Posterior cingulate gyrus (tissue), 11 donors: ENCODE measurements at regions not wholly inside any gene's neighbourhood (a gene's known extent, or its start where the extent isn't known, plus 50 kb on each side); places are given as distances from the start of the nearest gene placed in this dataset.

Experiments
- DNase-seq, 10 donors: peaks; one replicate each; pipeline versions ENCODE4 v3.0.0 to v3.0.0-alpha.2; 2020 to 2021; ENCODE audit warnings: mixed read lengths in 3 of 10
- intact Hi-C: fragments of 100-400 bp; cut with DNase I; formaldehyde crosslinking; loops from one replicate; pipeline ENCODE4 v1.15.1; 2023

DNA sequence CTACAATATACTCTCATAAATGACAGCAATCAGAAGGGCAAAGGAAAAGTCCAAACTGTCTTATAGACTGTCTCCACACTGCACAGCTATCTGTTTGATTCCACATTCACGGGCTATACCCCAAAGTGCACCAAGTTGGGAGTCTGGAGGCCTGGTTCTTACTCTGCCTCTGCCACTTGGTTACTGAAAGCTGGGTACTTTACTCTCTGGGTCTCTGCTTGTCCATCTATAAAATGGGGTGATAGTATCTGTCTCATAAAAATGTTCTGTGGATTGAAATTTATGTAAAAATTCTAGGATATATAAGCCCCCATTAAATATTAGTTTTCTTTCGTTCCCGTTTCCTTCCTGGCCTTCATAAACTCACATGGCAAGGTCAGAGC lies 86.5 kb downstream of the CD164 start:
- no peak for DNase-seq
- intact Hi-C loops: no loop called here

- no peak for DNase-seq
- intact Hi-C loops: no loop called here
These were observed 87.0 kb downstream of the CD164 start for GRCh38 chr6:109295109-109295773.

DNA sequence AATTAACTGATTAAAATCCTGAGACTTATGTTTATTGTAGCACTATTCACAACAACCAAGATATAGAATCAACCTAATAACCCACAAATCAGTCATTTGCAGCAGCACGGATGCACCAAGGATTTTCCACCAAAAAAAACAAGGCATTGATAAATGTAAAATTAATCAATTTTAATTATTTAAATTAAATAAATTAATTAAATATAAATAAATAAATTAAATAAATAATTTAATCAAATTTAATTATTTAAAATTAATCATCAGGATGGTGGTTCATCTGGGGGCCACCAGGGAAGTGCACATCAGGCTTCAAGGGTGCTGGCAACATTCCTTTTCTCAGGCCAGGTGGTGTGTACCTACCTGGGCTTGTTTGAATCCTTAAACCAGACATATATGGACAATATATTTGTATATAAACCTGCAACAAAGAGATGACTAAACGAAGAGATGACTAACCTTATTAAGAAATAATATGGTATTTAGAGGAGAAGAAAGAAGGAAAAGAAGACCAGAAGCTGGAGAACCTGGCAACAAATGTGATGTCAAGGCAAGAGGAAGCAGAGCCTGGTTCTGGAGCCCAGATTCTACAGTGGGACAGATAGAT lies 89.2 kb downstream of the CD164 start:
- intact Hi-C loops: no loop called here
- no peak for DNase-seq

- no peak for DNase-seq
- intact Hi-C loops: no loop called here
These were observed 89.8 kb downstream of the CD164 start for GRCh38 chr6:109292420-109292819.

GRCh38 chr6:109291902-109292301 lies 90.4 kb downstream of the CD164 start:
- intact Hi-C loops: no loop called here

DNA sequence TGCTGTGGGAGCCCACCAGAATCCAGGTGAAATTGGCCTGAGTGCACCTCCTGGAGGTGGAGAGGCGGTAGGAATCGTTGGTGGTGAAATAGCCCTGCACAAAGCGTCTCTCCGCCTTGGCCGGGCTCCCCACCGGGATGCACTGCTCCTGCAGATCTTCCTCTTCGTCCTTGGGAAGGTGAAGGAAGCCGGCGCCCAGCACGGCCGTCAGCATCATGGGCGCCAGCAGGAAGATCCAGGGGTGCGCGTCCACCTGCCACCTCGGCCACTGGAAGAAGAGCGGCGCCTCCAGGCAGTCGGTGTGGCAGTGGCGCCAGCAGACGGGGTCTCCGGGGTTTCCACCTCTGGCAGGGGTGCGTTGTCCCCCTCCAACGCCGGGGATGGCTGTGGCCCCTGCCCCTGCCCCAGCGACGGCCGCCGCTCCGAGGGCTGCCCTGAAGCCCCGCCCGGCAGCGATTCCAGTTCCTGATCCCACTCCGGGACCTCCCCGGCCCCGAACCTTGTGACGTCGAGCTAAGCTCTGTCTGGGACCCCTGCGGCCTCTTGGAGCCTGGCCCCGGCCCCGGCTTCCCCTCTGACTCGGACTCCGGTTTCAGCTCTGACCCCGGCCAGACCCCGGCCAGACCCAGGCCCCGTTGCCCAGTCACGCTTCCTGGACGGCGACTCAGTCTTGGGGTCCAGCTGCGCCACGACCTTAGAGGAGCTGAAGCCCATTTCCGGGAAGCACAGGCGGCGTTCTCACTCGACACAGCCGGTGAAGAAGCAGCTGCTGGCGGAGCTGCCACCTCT lies 91.9 kb downstream of the CD164 start:
- peak in 2 of 10 donors; percentile 67 to 76 for DNase-seq
- intact Hi-C loops: no loop called here

More at GRCh38 chr6:109291902-109292301, 90.4 kb downstream of the CD164 start:
- no peak for DNase-seq

DNA sequence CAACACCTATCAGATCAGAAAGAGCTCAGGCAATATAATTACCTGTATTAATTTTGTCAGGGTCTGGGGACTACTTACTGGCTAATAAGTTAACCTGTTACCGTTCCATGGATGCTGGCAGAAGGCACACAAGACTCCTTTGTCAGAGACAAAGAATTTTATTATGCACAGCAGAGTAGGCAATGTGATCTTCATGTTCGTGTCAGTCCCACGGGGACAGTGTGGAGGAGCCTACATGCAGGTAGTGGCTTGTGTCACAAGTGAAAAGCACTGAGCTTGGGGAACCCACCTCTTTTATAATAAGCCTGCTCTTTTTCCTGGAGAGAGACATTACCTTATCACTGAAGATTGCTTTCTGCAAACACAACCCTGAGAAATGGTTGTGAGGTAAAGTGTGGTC lies 96.9 kb downstream of the CD164 start:
- no peak for DNase-seq
- intact Hi-C loops: no loop called here

DNA sequence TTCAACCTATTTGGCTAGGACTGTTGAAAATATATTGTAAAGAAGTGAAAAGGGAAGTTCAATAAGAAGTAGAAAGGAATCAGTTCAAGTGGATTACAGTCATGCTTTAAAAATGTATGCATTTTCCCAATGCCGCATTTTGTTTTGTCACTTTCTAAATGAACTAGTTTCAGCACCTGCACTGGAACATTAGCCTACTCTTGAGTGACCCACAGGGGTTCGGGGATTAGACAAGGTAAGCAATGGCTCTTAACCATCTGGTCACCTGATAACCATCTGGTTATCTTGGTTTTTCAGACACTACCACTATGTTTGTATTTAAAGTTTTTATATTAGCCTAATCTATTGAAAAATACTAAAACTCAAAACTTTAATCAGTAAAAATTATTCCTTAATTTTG lies 97.6 kb downstream of the CD164 start:
- intact Hi-C loops: no loop called here
- DNase-seq: no peak

DNA sequence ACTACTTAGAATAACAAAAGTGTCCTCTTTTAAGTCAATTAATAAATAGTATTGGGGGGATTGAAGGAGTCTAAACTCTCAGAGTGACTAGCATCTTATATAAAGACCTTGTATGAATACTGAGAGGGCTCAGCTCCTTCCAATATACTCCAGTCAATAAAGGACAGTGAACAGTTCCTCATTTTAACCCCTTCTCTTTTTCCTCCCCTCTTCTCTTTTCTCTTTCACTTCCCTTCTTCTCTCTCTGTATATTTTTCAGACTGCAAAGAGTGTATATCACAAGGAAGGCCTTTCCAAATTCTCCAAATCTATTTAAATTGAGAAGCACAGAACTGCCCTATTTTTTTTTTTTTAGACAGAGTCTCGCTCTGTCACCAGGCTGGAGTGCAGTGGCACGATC lies 99.5 kb downstream of the CD164 start:
- no peak for DNase-seq
- intact Hi-C loops: no loop called here

DNA sequence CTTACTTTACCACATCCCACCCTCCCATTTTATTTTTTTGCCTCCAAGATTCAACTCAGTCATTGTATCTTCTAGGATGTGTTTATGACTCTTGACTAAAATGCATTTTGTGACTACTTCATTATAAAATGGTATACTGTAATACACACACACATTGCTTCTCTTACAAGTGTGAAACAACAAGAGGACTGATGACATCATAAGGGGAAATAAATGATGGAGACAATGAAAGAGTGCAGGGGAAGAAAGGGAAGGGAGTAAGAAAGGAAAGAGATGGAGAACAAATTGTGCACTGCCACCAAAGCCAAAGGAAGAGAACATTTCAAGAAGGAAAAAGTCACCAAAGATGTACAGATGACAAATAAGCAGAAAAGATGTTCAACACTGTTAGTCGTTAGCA lies 102.6 kb downstream of the CD164 start:
- intact Hi-C loops: no loop called here
- DNase-seq: no peak

- intact Hi-C loops: no loop called here
- DNase-seq: no peak
These were observed 110.6 kb downstream of the CD164 start for GRCh38 chr6:109271622-109272021.

GRCh38 chr6:109269953-109270517 lies 112.2 kb downstream of the CD164 start:
- DNase-seq: no peak
- intact Hi-C loops: no loop called here

GRCh38 chr6:109269057-109269456 lies 113.2 kb downstream of the CD164 start:
- no peak for DNase-seq
- intact Hi-C loops: no loop called here

- DNase-seq: no peak
- intact Hi-C loops: no loop called here
These were observed 116.7 kb downstream of the CD164 start for GRCh38 chr6:109265530-109265929.

DNA sequence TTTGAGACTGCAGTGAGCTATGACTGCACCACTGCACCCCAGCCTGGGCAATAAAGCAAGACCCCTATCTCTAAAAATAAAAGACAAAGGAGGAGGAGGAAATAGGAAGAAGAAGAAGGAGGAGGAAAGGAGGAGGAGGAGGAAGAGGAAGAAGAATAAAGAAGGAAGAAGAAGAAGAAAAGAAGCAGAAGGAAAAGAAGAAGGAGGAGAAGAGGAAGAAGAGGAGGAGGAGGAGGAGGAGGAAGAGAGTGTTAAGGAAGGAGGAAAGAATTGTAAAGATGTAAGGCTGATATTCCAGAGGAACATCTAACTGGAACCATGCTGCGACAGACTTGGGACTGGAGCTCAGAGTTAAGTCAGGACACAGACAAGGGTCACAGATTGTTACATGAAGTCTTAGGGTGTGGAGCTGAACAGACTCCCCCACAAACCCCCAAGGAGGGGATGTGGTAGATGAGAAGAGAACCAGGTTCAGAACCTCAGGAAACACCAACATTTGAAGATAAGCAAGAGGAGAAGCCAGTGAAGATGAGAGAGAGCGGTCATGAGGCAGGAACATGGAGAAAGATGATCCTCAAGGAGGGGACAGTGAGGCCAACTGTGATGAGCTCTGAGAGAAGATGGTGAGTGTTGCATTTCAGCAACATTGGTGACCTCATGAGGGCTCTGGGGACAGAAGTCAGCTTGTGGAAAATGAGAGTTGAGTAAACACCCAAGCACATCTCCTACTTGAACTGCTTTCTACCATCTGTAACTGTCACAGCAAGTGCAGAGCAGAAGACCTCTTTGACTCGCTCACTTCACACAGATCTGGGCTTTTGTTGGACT lies 118.2 kb downstream of the CD164 start:
- intact Hi-C loops: no loop called here
- no peak for DNase-seq

DNA sequence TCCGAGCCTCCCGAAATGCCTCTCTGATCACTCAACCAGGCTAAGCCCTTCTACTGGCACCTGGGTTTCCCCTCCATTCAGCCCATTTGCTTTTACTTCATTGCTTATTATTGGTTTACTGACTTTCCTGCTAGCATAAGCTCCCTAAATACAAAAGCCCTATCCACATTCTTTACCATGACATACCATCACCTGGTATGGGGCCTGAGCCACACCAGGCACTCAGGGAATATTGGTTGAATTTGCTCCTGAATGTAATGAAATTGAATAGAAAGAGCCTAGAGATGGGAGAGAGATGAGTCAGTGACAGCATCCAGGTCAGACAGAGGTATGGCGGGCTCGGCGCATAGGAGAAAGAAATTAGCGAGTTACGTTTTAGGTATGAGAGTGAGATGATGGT lies 120.0 kb downstream of the CD164 start:
- no peak for DNase-seq
- intact Hi-C loops: no loop called here

- no peak for DNase-seq
- intact Hi-C loops: no loop called here
These were observed 120.5 kb downstream of the CD164 start for GRCh38 chr6:109261811-109262210.

GRCh38 chr6:109260701-109261100 lies 121.6 kb downstream of the CD164 start:
- intact Hi-C loops: no loop called here
- no peak for DNase-seq

DNA sequence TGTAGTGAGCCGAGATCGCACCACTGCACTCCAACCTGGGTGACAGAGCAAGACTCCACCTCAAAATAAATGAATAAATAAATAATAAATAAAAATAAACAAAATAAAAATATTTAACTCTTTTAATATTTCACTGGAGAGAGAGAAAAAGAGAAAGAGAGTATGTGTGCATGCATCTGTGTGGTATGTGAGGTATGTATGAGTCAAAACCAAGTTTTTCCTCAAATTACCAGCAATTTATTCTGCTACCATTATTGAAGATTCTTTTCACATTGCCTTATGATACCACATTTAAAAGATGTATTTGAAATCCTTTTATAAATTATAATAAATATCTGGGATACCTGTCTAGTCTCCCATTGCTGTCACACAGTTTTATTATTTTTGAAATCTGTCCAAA lies 122.1 kb downstream of the CD164 start:
- DNase-seq: no peak
- intact Hi-C loops: no loop called here

DNA sequence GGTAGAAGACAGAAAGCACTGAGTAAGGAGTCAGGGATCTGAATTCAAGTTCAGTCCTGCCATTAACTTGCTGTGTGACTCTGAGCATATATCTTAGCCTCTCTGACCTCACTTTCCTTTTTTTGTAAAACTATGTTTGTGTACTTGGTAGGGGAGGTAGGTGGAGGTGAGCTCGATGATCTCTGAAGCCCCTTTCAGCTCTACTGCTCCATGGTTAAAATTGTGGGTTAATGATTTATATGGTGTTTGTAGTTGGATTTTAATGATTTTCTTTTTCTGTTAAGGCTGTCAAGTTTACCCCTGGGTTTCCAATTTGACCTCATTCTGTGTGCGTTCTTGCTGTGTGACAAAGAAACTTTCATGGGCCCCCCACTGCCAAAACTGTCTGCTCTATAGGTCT lies 124.1 kb downstream of the CD164 start:
- no peak for DNase-seq
- intact Hi-C loops: no loop called here

DNA sequence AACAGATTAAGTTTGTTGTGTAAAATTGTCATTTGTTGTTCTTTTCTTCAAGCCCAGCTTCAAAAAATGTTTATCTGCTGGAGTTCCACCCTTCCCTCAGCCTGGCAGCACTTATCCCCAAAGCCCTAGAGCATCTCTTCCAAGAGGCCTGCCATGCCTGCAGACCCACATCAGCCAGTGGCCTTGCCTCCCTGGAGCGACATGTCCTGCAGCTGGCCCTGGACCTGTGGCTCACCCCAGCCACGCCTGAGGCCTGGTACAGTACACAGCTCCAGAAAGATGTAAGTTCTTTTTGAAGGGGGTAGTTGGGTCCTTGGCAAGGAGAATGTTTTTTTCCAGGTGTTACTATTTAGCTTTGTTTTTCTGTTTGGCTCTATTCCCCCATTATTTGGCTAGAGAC lies 124.8 kb downstream of the CD164 start:
- DNase-seq: no peak
- intact Hi-C loops: no loop called here
